GM21576 (cell line): ENCODE measurements at regions not wholly inside any gene's neighbourhood (a gene's known extent, or its start where the extent isn't known, plus 50 kb on each side); places are given as distances from the start of the nearest gene placed in this dataset.
"Not testable (repeated sequence)": the region's sequence is repeated elsewhere in the genome, so short reads cannot be mapped to it uniquely, and the experiment has no call there.

Source experiments
- ATAC-seq: cut with Tn5 transposase; IDR thresholded peaks from one replicate; pipeline ENCODE4 v1.9.1; 2021; ENCODE audit warnings: mild to moderate bottlenecking, moderate library complexity; ENCODE audit not compliant: unreplicated experiment

DNA sequence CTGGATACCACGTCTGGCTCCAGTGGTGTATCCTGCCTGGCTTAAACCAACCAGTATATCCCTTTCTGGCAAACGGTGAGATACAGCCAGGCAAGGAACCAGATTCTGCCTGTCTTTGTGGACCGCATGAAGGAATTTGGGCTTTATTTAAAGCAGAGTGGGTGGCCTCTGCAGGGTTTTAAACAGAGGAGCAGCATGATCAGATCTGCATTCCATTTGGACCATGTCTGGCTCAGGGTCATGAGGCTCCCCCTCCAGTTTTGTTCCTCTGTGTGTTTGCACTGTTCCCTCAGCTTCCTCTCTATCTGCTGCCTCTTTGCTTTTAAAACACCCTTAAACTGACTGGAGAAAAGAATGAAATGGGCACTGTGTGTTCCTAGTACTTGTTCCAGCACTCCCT is 195.0 kb downstream of the GIPC2 start:
- ATAC-seq, result no peak

DNA sequence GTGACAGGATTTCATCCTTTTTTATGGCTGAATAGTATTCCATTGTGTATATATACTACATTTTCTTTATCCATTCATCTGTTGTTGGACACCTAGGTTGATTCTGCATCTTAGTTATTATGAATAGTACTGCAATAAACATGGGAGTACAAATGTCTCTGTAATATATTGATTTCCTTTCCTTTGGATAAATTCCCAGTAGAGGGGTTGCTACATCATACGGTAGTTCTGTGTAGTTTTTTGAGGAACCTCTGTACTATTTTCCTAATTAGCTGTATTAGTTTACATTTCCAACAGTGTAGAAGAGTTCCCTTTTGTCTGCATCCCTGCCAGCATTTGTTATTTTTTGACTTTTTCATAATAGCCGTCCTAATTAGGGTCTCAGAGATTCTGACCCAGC is 201.3 kb downstream of the GIPC2 start:
- ATAC-seq, result no peak

DNA sequence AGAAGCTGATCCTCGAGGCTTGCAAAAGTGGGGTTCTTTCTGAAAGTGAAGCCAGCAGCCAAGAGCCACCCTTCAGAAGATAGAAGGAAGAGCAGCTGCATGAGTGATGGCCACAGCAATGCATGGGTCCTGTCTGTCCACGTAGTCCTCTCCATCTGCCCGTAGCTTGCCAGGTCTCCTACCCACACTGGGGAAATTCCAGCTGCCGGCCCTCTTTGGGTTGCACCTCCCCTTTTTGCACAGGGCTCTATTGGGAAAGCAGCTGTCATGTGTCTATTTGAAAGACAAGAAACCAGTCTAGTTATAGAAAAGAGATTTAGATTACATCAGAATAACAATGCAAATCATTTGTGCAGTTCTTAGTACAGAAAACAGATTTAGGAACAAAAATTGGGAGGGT is 204.4 kb downstream of the GIPC2 start:
- ATAC-seq, result no peak

DNA sequence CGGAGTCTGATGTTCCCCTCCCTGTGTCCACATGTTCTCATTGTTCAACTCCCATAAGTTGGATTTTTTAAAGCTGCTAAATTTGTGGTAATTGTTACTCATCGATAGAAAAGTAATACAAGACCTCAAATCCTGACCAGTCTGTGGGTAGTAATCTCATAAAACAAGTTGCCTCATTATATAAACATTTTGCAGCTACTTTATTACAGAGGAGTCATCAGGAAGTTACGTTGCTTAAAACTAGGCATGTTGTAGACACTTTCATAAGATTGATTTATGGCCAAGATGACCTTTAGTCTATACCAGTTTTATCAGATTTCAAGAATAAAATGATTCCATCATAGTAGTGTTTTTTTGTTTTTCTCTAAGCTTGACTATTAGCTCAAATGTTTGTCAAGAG is 208.8 kb downstream of the GIPC2 start:
- no peak for ATAC-seq

DNA sequence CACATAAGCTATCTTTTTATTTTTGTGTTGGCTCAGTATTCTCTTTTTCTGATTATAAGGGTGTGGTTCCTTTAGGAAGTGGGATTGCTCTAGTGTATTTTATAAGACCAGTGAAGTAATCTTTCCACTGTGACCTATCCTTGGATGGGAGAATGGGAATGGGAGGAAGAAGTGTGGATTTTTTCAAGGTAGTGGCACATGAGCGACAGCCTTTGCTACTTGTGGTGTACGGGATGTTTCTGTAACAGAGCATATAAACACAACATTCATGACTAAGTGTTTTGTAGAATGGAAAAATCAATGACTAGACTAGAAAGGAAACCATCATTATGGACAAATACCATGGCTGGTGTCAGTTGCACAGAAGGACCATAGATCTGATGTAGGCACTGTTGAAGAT is 209.6 kb downstream of the GIPC2 start:
- no peak for ATAC-seq

DNA sequence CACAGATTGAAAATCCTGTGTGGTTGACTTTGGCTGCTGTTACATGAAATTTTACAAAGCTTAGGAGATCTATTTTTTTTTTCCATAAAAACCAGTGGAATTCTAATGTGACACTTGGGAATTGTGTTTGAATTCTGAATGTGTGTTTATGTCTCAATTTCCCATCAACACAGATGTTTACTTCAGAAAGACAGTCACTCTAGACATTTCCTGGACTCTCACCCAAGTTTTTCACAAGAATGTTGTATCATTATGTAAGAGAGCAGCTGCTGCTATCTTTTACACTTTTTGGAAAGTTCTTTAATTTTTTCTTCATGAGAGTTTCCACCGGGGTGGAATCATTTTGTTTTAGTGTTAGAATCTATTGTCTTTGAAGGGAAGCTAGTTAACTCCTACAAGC is 210.1 kb downstream of the GIPC2 start:
- ATAC-seq, result no peak

DNA sequence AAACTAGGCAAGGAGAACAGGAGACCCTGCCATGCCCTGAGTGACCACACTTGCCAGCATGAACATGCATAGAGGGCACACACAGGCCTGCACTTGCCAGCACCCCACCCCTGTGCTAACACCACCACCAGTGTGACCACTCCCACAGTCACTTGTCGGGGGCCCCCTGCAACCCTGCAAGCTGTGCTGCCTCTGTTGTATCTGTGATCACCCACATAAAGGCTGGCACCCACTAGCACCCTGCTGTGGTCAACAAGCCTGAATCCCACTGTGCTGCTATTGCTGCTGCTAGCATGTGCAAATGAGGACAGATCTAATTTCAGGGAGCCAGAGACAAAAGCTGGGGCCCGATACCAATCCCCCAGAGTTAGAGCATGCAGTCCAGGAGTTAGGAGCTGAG is 217.7 kb downstream of the GIPC2 start:
- ATAC-seq, result no peak

DNA sequence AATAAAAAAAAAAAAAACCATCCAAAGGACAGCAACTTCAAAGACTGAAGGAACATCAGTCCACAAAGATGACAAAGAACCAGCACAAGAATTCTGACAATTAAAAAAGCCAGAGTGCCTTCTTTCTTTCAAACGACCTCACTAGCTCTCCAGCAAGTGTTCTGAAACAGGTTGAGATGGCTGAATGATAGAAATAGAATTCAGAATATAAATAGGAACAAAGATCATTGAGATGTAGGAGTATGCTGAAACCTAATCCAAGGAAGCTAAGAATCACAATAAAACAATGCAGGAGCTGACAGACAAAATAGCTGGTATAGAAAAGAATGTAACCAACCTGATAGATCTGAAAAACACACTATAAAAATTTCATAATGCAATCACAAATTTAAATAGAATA is 218.2 kb downstream of the GIPC2 start:
- ATAC-seq, result no peak

DNA sequence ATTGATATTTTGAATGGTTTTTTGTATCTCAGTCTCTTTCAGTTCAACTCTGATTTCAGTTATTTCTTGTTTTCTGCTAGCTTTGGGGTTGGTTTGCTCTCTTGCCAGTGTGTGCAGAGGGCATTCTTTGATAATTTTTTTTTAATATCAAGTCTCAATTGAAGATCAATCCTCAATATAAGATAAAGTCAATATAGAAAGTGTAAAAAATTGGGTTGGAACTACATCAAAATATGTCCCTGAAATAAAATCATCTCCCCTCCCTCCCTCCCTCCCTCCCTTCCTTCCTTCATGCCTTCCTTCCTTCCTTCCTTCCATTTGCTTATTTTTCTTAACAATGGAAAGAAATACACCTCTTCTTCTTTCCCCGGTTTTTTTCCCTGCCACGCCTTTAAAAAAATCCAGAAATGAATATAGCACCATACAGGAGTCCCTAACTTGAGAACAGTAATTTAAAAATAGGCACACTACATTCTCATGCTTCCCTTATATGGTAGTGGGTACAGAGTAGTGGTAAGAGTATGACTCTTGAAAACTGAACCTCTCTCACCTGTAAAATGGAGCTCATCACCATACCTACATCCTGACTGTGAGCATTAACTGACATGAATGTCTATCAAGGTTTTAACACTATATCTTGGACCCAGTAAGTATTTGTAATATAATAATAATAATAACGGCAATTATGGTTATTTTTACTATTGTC is 221.9 kb downstream of the GIPC2 start:
- no peak for ATAC-seq

DNA sequence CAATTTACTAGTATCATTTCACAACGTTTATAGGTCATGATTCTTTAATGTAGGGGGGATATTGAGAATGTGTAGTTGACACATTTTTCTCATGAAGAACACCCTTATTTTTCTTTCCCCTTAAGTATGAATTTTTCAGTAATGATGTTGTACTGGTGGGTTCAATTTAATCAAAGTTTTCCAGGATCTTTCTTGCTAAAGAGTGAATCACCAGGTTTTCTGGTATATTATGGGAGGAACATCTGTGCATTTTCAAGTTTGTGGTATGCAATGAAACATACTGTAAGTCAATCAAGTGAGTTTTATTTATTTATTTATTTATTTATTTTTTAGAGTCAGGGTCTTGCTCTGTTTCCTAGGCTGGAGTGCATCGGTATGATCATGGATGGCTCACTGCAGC is 221.2 kb upstream of the PTGFR start:
- no peak for ATAC-seq

DNA sequence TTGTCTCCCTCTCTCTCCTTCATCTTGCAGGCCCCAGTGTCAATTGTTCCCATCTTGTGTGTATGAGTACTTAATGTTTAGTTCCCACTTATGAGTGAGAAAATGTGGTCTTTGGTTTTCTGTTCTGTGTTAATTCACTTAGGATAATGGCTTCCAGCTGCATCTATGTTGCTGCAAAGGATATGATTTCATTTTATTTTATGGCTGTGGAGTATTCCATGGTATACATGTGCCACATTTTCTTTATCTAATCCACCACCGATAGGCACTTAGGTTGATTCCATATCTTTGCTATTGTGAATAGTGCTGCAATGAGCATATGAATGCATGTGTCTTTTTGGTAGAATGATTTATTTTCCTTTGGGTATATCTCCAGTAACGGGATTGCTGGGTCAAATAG is 219.4 kb upstream of the PTGFR start:
- ATAC-seq, result not testable (repeated sequence)

DNA sequence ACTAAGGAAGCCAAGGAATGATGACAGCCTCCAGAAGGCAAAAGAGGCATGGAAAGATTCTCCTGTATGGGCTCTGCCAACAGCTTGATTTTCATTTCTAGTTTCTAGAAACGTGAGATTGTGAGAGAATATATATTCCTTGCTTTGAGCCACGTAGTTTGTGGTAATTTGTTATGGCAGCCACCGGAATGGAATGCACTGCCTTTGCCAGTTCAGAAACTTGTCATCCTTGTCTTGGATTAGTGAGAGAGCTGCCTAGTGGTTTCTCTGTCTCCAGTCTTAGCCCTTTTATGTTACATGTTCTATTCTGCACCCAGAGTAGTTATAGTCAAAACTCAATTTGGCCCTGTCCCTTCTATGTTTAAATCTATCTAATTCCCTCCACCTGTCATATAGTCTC is 216.0 kb upstream of the PTGFR start:
- ATAC-seq, result no peak

DNA sequence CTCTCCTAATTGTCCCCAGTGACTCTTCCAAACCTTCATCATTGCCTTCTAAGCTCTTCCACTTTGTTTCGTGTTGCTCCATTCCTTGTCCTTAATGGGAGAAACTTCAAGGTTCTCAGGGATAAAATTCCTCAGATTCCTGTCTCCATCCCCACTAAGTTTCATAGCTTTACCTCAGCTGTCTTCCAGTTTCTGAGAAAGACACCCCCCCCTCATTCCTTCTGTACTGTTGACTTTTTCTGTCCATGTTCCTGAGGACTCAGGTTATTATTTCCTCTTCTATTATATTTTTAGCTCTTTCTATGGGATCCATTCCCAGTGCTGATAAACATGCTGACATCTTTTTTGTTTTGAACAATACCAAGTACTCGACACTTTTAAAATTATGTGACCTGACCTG is 215.3 kb upstream of the PTGFR start:
- no peak for ATAC-seq

DNA sequence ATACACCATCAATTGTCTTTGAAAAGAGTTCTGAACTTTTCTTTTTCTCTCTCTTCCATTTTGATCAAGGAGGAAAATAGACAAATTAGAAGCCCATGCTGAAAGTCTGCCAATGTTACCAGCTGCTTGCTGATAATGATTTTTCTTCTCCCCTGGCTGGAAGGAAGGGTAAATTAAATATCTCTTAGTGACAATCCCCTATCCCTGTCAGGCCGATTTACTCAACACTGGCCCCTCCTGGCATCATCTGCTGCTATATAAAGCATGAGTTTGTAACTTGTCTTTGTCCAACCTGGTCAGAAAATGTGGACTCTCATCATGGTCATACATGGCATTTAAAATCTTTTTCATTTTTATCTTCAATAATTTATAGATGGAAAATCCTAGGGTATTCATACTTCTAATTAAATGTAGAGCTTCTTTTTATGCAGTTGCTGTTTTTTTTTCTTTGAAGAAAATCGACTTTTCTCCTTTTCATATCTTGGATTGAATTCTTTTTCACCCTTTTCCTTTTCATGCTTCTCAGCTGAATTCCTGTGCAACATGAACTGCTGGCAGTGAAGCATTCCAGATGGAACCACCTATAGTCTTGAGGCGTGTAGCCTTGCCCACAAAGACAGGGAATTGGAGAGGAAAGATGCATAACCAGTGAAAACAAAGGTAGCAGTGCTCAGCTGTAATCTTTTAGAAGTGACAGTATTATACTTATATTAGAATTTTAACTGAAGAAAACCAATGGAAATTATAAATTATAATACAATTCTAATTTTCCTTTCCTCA is 214.7 kb upstream of the PTGFR start:
- no peak for ATAC-seq

DNA sequence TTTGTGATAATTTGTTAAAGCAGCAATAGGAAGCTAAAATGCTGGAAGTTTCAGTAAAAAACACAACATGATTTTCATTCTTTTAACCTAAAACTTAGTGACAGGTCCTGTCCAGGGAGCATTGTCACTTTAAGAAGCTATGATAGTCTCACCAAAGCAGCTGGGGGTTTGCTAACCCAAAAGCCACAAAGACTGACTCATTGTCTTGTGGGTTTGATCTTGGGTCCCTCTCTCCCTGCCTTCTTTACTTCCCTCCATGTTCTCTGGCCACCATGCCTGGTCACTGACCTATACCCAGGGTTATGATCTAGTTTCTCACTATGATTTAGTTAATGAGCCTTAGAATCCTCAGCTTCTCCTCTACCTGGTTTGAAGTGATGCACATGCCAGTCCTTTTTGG is 213.5 kb upstream of the PTGFR start:
- ATAC-seq, result no peak

DNA sequence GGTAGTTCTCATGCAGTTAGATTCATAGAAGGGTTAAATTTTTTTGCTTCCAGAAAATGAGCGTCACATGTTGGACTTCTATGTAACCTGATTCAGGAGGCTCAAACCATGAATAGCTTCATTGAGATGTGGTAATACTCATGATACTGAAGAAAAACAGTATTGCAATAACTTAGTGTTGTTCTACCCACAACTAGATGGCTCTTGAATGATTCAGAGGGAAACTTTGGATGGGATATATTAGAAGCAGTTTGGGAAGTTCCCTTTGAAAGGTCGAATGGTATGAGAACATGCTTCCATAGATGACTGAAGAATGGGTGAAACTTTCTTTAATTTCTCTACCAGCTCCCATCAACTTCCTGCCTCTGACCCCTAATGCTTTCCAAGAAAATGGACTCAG is 211.7 kb upstream of the PTGFR start:
- no peak for ATAC-seq

DNA sequence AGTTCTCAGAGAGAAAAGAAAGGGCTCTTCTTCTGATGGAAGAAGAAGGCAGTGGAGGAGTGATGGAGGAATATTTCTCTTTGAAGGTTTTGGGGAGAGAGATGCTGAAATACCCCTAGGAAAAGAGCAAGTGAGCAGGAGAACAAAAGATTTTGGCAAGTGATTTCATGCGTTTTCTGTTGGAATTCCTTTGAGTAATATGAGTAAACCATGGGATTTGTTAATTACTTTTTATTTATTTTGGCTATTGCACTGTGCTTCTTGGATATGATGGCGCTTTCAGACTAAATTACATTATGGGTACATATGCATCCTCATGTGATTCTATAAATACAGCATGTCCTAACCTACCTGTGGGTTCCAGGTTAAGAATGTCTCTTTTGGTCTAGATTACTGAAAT is 210.1 kb upstream of the PTGFR start:
- ATAC-seq, result no peak

DNA sequence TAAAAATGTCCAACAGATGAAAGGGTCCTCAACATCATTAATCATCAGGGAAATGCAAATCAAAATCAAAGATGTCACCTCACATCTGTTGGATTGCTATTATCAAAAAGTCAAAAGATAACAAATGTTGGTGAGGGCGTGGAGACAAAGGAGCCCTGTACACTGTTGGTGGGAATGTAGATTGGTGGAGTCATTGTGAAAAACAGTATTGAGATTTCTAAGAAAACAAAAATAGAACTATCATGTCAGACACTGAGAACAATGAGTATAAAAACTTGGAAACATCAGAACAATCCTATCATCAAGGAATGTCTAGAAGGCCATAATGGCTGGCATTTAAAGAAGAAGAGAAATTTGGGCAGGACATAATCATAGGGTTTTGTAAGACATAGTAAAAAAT is 209.2 kb upstream of the PTGFR start:
- ATAC-seq, result peak; percentile 44

DNA sequence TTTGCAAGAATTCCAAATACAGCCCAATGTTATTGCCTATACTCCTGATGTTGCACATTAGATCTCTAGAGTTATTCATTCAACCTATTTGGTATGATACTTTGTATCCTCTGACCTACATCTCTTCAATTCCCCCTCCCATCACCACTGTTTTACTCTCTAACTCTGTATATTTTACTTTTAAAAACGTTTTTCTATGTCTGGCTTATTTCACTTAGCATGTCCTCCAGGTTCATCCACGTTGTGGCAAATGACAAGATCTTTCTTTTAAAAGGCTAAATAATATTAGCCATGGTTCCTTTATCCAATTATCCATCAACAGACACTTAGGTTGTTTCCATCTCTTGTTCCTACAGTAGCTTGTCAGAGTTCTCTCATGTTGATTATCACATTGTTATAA is 207.1 kb upstream of the PTGFR start:
- no peak for ATAC-seq

DNA sequence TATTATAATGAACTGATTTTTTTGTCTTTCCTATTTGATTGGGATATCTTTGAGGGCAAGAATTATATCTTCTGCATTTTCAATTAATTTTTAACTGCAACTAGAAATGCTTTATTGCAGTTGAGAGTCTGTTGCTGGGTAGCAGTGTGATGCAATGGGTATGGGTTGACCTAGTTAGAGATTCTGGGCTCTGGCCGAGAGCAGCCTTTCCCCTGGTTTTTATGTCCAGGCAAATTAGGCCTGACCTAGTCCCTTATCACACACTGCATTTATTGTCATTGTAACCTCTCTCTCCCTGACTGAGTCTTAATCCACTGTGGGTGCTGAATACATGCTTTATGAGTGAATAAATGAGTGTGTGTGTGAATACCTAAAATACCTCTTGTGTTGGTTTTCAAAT is 206.4 kb upstream of the PTGFR start:
- ATAC-seq, result no peak

DNA sequence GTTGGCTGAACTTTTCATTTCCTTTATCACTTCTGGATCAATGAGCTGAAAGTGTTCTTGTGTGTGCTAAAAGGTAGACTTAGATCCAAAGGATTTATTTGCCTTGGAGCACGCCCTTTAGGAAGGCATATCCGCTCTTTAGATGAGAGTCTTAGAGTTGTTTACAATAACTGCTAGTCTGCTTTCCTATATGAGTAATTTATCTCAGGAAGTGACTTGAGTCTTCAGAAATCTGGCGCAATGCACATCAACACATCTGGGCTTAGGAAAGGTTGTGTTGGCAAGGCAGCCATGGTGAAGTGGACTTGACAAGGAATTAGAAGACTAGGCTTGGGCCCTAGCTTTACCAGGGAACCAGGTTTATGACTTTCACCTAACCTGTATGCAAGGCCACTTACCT is 204.1 kb upstream of the PTGFR start:
- no peak for ATAC-seq

DNA sequence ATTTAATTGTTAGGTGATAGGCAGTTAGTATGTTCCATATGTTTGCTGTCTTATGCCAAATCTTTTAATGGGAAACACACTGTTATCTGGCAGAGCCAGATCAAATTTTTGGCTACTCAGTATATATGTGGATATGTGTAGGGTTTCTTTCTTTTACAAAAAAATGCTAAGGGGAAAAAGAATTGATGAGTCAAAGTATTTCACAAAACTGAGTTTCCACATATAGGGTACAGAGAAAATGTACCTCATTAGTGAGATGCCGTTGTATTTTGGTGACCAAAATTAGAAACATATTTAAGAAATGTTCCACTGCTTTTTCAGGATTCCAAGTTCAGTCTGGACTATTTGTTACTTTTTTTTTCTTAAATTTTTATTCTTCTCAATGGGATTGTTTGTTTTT is 201.2 kb upstream of the PTGFR start:
- no peak for ATAC-seq

DNA sequence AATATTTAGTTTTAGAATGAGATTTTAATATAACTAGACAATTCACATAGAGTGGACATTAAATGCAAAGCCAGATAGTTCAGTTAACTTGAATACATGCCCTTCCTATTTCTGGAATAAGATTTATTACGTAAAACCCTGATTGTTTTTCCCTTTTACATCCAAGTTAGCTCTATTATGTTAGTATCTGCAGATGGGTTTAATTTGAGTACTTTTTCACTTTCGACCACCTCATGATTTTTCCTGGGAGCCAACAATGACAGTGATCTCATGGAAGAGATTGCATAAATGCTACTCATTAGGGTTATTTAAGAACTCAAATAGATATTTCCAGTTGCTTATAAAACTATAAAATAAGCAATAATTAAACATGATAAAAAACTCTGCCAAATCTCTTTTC is 199.4 kb upstream of the PTGFR start:
- no peak for ATAC-seq
